Stomach (tissue), 4 donors: ENCODE measurements at regions not wholly inside any gene's neighbourhood (a gene's known extent, or its start where the extent isn't known, plus 50 kb on each side); places are given as distances from the start of the nearest gene placed in this dataset.

Source experiments
- CTCF ChIP-seq, 7 experiments: fragments of 450-650 bp in 4 of 7; fragments of 200-600 bp in 3 of 7; sonication (generic) in 3 of 7; IDR thresholded peaks; one replicate each; pipeline ENCODE4 v1.5.1; 2016 to 2019; ENCODE audit warnings: antibody characterized with exemption in 7 of 7, control low read depth in 2 of 7, mild to moderate bottlenecking in 1 of 7
- EP300 ChIP-seq: sonication (generic); formaldehyde crosslinking; IDR thresholded peaks from one replicate; pipeline ENCODE4 v1.6.1; 2017; ENCODE audit warnings: antibody characterized with exemption
- POLR2A ChIP-seq, 4 donors: fragments of 450-650 bp; IDR thresholded peaks; one replicate each; pipeline ENCODE4 v1.6.1; 2016; ENCODE audit warnings: antibody characterized with exemption in 4 of 4, control low read depth in 2 of 4, mild to moderate bottlenecking in 1 of 4, moderate library complexity in 1 of 4

GRCh38 chrX:9271789-9272525 lies 192.9 kb upstream of the TBL1X start:
- TF ChIP-seq CTCF (IDR thresholded peaks at IDR 0.05) (no peak), POLR2A (IDR thresholded peaks at IDR 0.05) (no peak), EP300 (no peak)
